ENCODE measurements at regions not wholly inside any gene's neighbourhood (a gene's known extent, or its start where the extent isn't known, plus 50 kb on each side); places are given as distances from the start of the nearest gene placed in this dataset.

GRCh38 chr2:220962556-220962955, 609.5 kb downstream of the EPHA4 start:
- DNase-seq = no peak

GRCh38 chr2:220963076-220963475, 609.0 kb downstream of the EPHA4 start:
- DNase-seq = no peak

- DNase-seq = no peak
Measured at GRCh38 chr2:220963930-220964329, 608.2 kb downstream of the EPHA4 start.

- DNase-seq = no peak
Measured at GRCh38 chr2:220966636-220967035, 605.5 kb downstream of the EPHA4 start.

- no peak for DNase-seq
Measured at GRCh38 chr2:220969348-220969747, 602.8 kb downstream of the EPHA4 start.

GRCh38 chr2:220980966-220981675, 591.0 kb downstream of the EPHA4 start:
- DNase-seq = no peak

GRCh38 chr2:220981926-220982325, 590.2 kb downstream of the EPHA4 start:
- no peak for DNase-seq

GRCh38 chr2:220985561-220985960, 586.5 kb downstream of the EPHA4 start:
- DNase-seq = no peak

- no peak for DNase-seq
Measured at GRCh38 chr2:220987839-220988238, 584.3 kb downstream of the EPHA4 start.

- no peak for DNase-seq
Measured at GRCh38 chr2:220991972-220992371, 580.1 kb downstream of the EPHA4 start.

- DNase-seq = no peak
Measured at GRCh38 chr2:220994846-220995245, 577.3 kb downstream of the EPHA4 start.

GRCh38 chr2:220995581-220995980, 576.5 kb downstream of the EPHA4 start:
- DNase-seq = no peak

- DNase-seq = no peak
Measured at GRCh38 chr2:220998156-220998555, 573.9 kb downstream of the EPHA4 start.

- DNase-seq = no peak
Measured at GRCh38 chr2:220999356-220999755, 572.7 kb downstream of the EPHA4 start.

- no peak for DNase-seq
Measured at GRCh38 chr2:221001381-221001801, 570.7 kb downstream of the EPHA4 start.

GRCh38 chr2:221002101-221002685, 569.9 kb downstream of the EPHA4 start:
- no peak for DNase-seq

GRCh38 chr2:221005338-221005737, 566.8 kb downstream of the EPHA4 start:
- no peak for DNase-seq

GRCh38 chr2:221006084-221006483, 566.0 kb downstream of the EPHA4 start:
- no peak for DNase-seq

GRCh38 chr2:221016551-221016950, 555.6 kb downstream of the EPHA4 start:
- no peak for DNase-seq

- DNase-seq = no peak
Measured at GRCh38 chr2:221018262-221018661, 553.8 kb downstream of the EPHA4 start.

GRCh38 chr2:221019668-221020067, 552.4 kb downstream of the EPHA4 start:
- DNase-seq = no peak

GRCh38 chr2:221022554-221022953, 549.5 kb downstream of the EPHA4 start:
- no peak for DNase-seq

GRCh38 chr2:221025398-221025797, 546.7 kb downstream of the EPHA4 start:
- no peak for DNase-seq

GRCh38 chr2:221034026-221034701, 537.9 kb downstream of the EPHA4 start:
- no peak for DNase-seq

All from CD4-positive, alpha-beta T cell treated with Interferon alpha-2 for 1 hour (primary cell).